PC-9 (cell line): ENCODE measurements at regions not wholly inside any gene's neighbourhood (a gene's known extent, or its start where the extent isn't known, plus 50 kb on each side); places are given as distances from the start of the nearest gene placed in this dataset.

ENCODE experiments used
- EZH2 ChIP-seq: fragments of 200-600 bp; sonication (generic); IDR thresholded peaks from 2 replicates; pipeline ENCODE4 v1.8.0; 2017; ENCODE audit warnings: antibody characterized with exemption, low read depth
- TF ChIP-seq, protein P1 (sequence below): fragments of 200-600 bp; sonication (generic); conservative IDR thresholded peaks from 2 replicates; pipeline ENCODE4 v1.6.1; 2017; ENCODE audit warnings: mixed run types, antibody characterized with exemption, mild to moderate bottlenecking, moderate library complexity

DNA sequence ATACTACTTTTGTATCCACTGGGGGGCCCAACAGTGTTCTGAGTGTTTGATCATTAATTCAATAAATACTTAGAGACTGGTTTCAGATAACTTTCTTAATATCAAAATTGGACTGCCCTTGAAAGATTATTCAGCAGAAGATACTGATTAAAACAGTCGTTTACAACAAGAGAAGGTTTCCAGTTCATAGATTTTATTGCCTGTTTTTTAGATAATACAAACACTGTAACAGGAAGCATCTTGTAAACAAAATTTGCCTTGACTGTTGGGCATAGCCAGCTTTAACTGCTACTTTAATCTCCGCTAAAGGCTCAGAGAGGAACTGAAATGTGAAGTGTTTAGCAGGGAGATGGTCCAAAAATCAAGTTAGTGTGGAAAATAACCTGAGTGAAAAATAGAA lies 1168.7 kb upstream of the NUDT12 start:
- TF ChIP-seq, protein P1, sequence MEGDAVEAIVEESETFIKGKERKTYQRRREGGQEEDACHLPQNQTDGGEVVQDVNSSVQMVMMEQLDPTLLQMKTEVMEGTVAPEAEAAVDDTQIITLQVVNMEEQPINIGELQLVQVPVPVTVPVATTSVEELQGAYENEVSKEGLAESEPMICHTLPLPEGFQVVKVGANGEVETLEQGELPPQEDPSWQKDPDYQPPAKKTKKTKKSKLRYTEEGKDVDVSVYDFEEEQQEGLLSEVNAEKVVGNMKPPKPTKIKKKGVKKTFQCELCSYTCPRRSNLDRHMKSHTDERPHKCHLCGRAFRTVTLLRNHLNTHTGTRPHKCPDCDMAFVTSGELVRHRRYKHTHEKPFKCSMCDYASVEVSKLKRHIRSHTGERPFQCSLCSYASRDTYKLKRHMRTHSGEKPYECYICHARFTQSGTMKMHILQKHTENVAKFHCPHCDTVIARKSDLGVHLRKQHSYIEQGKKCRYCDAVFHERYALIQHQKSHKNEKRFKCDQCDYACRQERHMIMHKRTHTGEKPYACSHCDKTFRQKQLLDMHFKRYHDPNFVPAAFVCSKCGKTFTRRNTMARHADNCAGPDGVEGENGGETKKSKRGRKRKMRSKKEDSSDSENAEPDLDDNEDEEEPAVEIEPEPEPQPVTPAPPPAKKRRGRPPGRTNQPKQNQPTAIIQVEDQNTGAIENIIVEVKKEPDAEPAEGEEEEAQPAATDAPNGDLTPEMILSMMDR = no peak
- no peak for TF ChIP-seq EZH2
